ENCODE measurements at regions not wholly inside any gene's neighbourhood (a gene's known extent, or its start where the extent isn't known, plus 50 kb on each side); places are given as distances from the start of the nearest gene placed in this dataset.

GRCh38 chr17:79233916-79234551 is 159.4 kb downstream of the ENGASE start:
- no peak for DNase-seq

DNA sequence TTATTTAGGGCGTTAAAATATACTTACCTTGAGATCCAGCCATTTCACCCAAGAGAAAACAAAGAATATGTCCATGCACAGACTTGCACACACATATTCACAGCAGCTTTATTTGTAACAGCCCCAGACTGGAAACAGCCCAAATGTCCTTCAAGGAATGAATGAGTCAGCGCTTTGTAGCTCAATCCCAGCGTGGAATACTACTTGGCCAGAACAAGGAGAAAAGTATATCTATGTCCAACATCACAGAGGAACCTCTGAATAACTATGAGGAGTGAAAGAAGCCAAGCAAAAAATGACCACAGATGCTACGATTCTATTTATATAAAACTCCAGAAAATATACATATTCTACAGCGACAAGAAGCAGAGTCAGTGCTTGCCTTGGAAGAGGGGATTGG is 158.3 kb downstream of the ENGASE start:
- no peak for DNase-seq

DNA sequence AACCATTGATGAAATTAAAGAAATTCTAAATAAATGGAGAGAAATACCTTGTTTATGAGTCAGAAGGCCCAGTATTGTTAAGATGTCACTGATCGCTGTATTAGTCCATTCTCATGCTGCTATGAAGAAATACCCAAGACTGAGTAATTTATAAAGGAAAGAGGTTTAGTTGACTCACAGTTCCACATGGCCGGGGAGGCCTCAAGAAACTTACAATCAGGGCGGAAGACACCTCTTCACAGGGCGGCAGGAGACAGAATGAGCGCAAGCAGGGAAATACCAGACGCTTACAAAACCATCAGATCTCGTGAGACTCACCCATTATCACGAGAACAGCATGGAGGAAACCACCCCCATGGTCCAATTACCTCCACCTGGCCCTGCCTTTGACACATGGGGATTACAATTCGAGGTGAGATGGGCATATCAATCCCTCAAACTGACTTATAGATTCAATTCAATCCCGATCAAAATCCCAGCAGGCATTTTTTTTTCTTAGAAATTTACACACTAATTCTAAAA is 157.2 kb downstream of the ENGASE start:
- no peak for DNase-seq

- no peak for DNase-seq
These were observed 156.0 kb downstream of the ENGASE start for GRCh38 chr17:79230576-79230975.

DNA sequence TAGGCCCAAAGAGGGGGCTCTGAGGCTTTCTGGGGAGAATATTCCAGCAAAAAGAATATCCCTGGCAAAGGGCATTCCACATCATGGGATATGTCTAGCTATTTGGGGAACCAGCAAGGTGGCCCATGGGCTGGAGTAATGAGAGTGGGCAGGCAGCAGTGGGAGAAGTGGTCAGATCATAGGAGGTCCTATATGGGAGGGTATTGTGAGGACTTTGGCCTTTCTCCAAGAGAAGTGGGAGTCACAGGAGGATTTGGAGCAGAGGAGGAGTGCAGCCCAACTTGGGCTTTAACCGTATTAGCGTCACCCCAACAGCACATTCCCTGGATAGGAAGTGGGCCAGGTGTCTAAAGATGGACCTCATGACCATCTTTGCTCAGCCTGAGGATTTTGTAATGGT is 151.4 kb downstream of the ENGASE start:
- DNase-seq, result no peak

DNA sequence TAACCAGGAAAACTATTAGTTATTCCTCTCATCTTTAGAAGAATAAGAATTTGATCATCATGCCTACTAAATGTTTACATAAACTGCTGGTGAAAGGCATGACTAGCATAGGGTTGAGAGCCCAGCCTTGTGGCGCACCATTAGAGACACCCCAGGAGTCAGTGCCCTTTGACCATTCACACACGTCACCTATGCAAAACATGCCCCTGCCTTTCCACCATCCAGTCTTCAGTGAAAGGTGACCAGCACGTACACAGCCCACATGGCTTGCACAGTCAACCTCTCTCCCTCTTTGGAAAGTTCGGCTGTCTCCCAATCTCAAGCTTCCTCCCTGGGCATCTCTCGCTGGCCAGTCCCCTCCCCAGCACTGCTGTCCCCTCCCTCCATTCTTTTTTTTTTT is 150.3 kb downstream of the ENGASE start:
- no peak for DNase-seq

GRCh38 chr17:79224476-79224875 is 149.9 kb downstream of the ENGASE start:
- DNase-seq, result no peak

DNA sequence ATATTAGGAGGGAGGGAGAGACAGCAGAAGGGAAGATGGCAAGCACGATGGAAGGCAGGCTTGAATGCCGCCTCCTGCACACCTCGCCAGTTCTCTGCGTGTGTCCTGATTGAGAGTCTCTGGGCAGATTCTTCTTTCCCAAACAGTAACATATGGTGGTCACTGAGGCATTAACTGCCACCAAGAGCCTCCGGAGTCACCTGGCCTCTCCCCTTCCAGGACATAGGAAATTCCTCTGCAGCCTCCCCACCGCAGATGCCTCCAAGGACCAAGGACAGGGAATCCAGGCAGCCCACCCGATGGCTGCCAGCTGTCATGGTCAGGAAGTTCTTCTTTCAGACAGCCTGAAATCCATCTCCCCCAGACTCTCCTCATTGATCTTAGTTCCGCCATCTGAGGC is 149.3 kb downstream of the ENGASE start:
- no peak for DNase-seq

- DNase-seq, result no peak
These were observed 148.8 kb downstream of the ENGASE start for GRCh38 chr17:79223471-79223870.

DNA sequence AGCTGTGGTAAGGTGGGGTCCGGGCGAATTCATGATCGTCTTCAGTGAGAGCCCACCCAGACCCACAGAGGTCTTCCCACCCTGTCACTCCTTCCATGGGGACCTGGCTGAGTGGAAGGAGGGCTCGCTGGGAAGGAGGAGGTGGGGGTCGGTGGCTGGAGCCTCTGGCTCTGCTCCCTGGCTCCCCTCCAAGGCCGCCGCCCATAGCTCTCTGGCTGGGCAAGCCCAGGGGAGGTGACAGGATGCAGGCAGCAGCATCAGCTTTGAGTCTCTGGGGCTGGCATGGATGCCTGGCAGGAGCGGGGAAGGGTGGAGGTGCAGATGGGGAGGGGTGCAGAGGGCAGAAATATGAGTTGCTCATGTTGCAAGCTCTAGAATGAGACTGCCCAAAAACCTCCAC is 147.0 kb downstream of the ENGASE start:
- DNase-seq, result no peak

DNA sequence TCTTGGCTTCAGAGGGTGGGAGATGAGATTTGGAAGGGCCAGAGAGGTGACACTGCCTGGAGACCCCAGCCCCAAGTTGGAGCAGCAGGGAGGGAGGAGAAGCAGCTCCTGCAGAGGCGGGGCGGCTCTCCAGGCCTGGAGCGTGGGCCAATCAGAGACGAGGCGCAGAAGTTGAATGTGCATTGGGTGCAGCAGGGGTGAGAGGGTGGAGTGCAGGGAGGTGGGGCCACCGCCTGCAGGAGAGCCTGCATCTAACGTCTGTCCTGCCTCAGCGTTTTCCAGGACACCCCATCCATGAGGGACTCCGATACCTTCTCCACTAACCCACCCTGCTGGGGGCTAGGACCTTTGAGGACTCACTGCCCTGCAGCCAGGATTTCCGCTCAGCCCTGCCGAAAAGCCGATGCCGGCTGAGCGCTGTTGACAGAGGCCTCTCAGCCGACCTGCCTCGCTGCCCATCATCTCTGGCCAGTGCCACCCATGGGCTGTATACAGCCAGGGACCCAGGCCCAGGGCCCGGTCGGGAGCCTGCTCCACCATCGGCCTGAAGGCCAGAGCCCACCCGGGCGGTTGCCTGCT is 146.2 kb downstream of the ENGASE start:
- no peak for DNase-seq

DNA sequence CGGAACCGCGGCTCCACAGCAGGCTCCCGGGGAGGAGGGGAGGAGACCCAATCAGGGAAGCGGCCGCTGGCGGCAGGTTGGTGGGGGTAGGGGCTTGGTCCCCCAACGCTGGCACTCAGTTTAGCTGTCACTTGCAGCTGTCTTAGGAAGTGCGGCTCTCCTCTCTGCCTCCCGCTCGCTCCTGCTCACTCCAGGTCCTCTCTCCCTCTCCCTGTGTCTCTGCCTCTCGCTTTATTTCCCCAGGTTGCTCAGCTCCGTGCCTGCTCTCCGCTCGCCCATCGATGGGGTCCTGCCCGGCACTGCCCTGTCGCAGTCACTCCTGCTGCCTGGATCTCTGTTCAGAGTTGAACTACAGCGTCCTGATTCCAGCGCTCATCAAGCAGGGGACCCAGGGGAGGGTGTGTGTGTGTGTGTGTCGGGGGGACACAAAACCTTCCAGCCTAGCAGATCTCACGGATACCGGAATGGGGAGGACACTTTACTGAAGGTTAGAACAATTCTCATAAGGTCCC is 145.6 kb downstream of the ENGASE start:
- DNase-seq, result no peak

DNA sequence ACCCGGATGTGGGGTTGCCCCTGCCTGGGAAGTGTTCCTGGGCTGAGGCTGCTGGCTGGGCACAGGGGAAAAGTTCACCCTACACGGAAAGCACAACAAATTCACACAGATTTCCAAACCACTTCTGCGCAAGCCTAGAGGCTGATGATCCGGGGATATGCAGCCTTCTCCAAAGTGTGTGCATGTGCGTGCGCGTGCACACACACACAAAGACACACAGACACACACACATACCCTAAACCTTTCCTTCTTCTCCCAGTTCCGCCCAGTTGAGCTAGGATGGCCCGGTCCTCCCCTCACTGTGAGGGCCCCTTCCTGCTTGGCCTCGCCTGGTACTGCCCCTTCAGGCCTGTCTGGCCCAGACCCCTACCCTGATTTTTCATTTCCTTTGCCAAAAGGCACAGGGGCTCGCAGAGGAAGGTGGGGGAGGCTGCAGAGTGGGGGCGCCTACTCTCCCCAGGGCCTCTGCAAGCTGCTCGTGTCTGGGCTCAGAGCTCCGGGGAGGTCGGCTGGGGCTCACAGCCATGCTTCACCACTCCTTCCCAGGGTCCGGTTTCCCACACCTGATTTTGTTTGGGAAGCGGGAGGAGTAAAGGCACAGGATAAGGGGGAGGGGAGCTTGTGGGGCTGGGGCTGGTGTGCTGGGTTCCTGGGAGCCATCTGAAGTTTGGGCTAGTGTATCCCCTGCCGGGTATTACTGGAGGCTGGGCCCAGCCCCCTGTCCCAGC is 144.7 kb downstream of the ENGASE start:
- no peak for DNase-seq

DNA sequence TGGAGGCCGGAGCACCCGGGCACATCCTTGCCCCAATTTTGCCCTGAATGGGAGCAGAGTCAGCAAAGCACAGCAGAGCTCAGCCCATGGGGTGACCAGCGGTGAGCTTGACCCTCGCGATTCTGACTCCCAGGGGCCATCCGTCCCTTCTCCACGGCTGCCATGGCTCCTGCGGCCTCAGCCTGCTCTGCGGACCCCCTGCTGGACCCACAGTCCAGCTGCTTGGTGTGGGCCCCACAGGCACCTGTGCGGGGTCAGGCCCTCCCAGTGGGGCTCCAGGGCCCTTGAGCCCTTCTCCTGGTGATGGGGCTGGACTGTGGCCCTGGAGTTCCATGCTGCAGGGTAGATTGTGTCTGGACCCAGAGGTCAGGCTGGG is 144.2 kb downstream of the ENGASE start:
- DNase-seq, result no peak

DNA sequence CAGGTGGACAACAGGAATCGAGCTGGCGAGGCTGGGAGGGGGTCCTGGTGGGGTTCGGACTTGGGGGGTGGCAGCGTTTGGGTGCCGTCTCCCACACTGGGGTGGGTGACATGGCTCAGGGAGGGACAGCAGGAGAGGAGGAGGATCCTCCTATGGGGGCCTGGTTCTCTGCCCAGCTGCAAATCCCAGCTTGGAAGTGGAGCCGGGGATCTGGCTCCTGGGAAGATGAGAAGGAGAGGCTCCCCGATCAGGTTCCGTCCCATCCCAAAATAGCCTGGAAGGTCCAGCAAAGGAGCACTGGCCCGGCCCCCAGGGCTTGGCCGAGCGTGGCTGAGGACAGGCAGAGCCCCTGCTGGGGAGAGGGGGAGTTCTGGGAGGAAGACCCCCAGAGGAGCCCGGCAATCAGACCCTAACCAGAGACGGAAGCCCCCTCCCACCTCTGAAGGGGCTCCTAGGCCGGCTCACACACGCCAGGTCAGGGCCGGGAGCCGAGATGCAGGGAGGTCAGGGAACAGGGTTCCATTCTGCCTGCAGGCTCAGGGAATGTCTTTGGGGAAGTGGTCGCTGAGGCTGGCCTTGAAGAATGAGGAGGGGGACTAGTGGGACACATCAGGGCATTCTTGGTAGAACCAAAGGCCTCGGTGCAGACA is 143.7 kb downstream of the ENGASE start:
- no peak for DNase-seq

DNA sequence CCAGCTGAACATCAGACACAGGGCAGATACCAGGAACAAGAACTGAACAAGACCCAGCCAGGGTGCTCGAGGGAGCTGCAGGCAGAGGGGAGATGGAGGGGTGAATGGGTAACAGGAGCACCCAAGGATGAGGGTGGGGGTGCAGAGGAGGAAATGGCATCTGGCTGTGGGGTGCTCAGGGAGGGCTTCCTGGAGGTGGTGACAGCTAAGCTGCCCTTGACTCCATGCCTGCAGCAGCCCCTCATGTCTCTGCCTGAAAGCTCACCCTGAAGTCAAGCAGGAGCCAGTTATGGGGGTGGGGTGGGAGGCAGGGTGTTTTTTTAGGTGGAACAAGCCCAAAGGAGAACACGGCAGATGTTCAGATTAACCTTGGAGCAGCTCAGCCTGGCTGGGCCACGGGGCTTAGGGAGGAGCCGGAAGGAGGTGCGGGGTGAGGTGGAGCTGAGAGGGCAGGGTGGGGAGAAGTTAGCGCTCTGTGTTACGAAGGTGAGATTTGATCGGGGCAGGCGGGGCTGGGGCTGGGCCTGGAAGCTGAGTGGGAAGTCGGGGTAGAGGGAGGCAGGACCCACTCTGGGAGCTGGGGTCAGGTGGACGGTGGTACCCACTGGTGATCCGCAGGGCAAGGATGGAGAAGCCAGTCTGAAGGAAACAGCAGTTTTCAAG is 143.0 kb downstream of the ENGASE start:
- DNase-seq, result no peak

- no peak for DNase-seq
These were observed 142.2 kb downstream of the ENGASE start for GRCh38 chr17:79216826-79217225.

DNA sequence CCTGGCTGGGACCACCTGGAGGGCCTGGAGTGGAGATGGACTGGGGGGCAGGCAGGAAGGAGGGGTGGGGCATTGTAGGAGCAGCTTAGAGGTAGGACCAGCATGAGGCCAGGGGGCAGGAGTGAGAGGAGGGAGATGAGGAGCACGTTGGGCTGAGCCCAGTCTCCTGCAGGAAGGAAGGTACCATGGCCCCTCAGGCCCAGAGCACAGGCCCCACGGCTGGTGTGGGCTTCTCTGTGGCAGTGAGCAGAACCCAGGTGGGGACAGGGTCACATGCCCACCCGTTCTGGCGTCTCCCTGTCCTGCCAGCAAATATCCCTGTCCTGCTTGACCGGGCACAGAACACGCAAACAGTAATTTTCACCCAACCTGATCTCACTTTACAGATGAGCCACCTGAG is 141.8 kb downstream of the ENGASE start:
- no peak for DNase-seq

GRCh38 chr17:79215631-79216030 is 141.0 kb downstream of the ENGASE start:
- DNase-seq, result no peak

- DNase-seq, result no peak
These were observed 140.4 kb downstream of the ENGASE start for GRCh38 chr17:79214940-79215604.

DNA sequence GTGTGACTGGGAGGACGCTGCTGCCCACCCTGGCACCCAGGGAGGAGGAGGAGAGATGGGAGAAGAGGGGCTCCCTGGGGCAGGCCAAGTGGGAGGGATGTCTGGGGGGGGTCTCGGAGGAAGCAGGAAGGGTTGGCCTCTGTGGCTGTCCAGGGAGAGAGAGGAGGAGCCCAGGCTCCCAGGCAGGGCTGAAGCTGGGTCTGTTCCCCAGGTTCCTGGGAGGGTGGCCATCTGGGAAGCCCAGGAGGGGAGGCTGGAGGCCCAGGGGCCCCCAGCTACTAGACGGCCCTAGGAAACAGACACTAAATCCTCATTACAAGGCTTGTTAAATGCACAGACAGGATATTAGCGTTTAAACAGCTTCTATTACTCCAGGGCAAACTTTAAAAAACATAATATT is 139.8 kb downstream of the ENGASE start:
- no peak for DNase-seq

- DNase-seq, result no peak
These were observed 138.7 kb downstream of the ENGASE start for GRCh38 chr17:79213305-79213704.
